GM20431 (cell line): ENCODE measurements at regions not wholly inside any gene's neighbourhood (a gene's known extent, or its start where the extent isn't known, plus 50 kb on each side); places are given as distances from the start of the nearest gene placed in this dataset.
"Not testable (repeated sequence)": the region's sequence is repeated elsewhere in the genome, so short reads cannot be mapped to it uniquely, and the experiment has no call there.

Experiments used
- in situ Hi-C: fragments of 300-500 bp; cut with MseI, MboI; formaldehyde crosslinking; loops from one replicate; pipeline ENCODE4 v1.15.0; 2020; ENCODE audit warnings: low sequenced_read_pairs; ENCODE audit not compliant: unreplicated experiment

DNA sequence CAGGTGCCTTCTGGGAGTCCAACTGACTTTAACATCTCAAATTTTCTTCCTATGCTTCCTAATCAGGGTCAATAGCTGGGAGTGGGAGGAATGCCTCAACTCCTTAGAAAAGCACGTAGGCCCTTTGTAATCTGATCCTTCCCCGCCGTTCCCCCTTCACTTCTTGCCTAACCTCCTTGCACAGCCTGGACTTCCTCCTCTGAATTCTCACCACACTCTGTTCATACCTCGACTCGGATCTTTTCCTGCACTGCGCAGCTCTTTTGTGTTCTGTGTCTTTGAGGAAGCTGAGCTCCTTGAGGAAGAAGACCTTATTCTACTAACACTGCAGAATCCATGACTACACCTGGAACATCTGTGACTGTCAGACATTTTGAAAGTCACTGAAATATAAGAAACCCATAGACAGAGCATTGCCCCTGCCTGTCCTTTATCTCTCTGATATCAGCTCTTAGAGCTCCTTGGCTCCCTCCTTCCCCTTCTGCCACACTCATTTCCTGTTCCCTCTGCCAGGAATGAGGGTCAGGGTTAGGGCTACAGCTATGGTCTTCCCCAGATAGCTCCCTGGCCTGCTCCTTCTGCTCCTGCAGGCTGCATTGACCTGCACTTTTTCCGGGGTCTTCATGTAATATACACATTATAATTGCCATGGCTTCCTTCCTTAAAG is 140.2 kb upstream of the LDB2 start:
- in situ Hi-C loops = no loop called here

DNA sequence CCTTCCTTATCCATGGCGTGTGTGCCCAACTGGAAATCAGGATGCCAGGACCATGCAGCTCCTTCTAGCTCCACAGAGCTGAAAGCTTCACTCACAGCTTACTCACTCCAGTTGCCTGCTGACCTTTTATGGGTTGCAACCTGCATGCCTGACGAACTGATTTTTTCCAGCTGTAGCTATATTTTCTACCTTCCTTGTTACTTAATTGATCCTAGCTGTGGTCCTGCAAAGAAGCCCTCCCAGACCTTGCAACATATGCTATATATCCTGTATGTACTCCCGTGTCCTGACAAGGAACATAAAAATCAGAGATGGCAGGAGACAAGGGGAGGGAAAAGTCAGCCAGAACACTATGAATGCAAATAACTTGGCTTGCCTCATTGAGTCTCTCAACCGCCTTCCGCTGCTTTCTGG is 135.3 kb upstream of the LDB2 start:
- in situ Hi-C loops = no loop called here

DNA sequence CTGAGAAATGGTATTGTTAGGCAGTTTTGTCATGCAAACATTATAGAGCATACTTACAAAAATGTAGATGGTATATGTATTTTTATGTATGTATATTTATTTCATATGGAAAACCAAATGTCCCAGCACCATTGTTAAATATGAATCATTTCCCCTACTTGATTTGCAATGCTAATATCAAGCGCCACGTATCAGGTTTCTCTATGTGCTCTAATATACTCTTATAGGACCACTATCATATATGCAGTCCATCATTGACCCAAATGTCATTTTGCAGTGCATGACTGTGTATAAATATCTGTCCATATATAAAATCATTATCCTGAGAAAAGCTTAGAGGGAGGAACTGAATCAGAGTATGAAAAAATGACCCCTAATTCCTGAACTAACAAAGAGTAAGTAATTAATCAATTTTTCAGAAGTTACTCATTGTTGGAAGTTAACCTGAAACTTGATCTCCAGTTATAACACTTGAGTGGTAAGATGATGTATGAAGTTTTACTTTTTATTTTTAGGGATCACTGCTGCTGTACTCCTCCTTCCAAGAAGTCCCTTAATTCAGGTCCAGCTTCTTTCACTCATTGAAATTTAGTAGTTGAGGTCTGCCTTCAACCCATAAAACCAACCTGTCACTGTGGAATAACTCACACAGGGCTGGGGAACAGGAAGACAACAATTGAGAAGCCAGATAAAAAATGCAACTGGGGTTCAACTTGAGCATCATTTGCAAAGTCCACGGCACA is 134.8 kb upstream of the LDB2 start:
- in situ Hi-C loops = no loop called here

DNA sequence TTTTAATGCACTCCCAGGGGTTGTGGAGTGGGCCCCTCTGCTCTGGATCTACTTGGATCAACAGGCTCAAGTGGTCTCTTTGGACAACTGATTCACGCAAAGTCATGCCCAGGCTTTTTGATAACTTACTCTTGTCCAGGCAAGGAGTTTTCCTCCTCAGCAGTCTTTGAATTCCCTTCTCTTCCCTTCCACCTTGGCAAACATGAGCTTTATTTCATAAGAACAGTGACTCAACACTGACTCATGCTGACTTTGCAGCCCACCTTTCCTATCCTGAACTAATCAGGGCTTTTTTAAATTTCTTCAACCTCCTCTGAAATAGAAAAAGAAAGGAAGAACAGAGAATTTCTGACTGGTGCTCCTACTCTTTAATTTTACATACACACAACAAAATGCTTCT is 132.1 kb upstream of the LDB2 start:
- in situ Hi-C loops = no loop called here

- in situ Hi-C loops = no loop called here
Measured at GRCh38 chr4:17029964-17030363, 131.5 kb upstream of the LDB2 start.

DNA sequence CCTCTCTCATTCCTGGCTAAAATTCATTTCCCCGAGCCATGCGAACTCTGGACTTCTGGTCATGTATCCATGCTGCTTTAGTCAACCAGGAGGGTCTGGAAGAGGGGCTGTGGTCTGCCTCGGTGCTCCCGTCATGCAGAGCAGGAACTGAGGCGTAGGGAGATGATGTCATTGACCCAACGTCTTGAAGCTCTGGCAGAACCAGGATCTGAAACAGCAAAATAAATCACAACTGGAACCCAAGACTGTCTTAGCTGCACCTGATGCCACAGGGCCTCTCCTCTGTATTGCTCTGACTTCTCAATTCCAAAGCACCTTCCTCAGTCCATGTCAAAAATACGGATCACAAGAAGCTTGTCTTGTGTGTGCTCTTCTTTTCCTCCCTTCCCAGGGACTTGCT is 131.0 kb upstream of the LDB2 start:
- in situ Hi-C loops = no loop called here

- in situ Hi-C loops = no loop called here
Measured at GRCh38 chr4:17027495-17027894, 129.1 kb upstream of the LDB2 start.

- in situ Hi-C loops = no loop called here
Measured at GRCh38 chr4:17024425-17024824, 126.0 kb upstream of the LDB2 start.

- in situ Hi-C loops = no loop called here
Measured at GRCh38 chr4:17020901-17021300, 122.5 kb upstream of the LDB2 start.

GRCh38 chr4:17020451-17020850 is 122.0 kb upstream of the LDB2 start:
- in situ Hi-C loops = no loop called here

DNA sequence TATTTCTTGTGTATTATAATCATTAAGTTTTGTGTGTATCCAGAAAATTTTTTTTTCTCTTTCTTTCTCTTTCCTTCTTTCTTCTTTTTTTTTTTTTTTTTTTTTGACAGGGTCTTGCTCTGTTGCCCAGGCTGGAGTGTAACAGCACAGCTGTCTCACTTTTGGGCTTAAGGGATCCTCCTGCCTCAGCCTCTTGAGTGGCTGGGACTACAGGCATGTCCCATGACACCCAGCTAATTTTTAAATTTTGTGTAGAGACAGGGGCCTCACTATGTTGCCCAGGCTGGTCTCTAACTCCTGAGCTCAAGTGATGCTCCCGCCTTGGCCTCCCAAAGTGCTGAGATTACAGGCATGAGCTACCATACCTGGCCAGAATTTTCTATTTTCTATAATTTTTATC is 120.2 kb upstream of the LDB2 start:
- in situ Hi-C loops = not testable (repeated sequence)

DNA sequence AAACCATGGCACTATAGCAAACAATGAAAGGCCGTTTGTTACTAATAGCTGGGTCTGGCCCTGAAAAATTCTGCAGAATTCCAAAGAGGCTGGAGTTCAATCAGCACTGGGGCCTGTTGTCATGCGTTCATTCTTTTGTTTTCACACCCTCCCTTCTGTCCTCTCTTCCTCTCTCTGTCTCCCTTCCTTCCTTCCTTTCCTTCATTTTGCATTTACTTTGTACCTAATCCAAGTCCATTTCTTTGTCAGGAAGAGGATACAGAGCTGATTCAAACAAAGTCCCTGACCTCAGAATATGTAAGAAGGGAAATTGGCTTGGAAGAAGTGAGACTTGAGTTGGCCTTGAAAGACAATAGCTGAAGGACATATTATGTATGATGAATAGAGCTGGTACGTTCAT is 119.6 kb upstream of the LDB2 start:
- in situ Hi-C loops = no loop called here

DNA sequence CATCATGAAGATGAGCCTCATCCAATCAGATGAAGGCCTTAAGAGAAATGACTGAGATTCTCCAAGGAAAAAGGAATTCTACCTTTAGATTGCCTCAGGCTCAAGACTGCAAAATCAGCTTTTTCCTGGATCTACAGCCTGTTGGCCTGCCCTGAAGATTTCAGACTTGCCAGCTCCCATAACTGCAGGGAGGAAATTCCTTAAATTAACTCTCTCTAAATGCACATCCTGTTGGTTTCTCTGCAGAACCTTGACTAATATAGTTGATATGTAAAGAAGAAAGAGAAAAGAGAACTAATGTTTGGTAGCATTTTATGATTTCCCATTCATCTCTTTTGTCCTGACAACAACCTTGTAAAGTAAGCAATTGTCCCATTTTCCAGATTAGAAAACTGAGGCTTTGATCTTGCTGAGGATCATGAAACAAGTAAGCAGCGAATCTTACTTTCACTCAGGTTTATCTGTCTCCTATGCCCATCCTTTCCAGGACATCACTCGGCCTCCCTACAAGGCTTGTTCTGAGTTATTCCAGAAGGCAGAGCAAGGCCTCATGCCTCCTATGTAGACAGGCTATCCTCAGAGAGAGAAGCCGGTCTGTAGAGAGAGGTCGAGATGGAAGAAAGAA is 115.0 kb upstream of the LDB2 start:
- in situ Hi-C loops = no loop called here

DNA sequence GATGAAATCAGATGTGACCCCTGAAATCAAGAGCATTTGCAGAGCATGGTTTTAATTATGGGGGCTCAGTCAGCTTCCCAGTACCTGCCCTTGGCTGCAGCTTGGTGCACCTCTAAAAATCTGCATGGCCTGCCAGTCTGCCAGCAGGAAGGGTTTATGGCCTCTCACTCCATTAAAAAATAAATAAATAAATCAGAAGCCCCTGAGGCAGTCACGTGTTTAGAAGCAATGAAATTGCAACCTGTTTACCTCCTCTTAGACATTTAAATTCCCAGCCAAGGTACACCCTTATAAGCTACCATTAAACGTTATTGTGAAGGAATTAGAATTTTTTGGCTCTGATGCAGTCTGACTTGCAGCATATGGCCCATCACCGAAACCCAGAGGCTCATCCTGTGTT is 114.0 kb upstream of the LDB2 start:
- in situ Hi-C loops = no loop called here

- in situ Hi-C loops = no loop called here
Measured at GRCh38 chr4:17010426-17011087, 112.1 kb upstream of the LDB2 start.

- in situ Hi-C loops = no loop called here
Measured at GRCh38 chr4:17009871-17010367, 111.5 kb upstream of the LDB2 start.

GRCh38 chr4:17008834-17009345 is 110.4 kb upstream of the LDB2 start:
- in situ Hi-C loops = no loop called here

DNA sequence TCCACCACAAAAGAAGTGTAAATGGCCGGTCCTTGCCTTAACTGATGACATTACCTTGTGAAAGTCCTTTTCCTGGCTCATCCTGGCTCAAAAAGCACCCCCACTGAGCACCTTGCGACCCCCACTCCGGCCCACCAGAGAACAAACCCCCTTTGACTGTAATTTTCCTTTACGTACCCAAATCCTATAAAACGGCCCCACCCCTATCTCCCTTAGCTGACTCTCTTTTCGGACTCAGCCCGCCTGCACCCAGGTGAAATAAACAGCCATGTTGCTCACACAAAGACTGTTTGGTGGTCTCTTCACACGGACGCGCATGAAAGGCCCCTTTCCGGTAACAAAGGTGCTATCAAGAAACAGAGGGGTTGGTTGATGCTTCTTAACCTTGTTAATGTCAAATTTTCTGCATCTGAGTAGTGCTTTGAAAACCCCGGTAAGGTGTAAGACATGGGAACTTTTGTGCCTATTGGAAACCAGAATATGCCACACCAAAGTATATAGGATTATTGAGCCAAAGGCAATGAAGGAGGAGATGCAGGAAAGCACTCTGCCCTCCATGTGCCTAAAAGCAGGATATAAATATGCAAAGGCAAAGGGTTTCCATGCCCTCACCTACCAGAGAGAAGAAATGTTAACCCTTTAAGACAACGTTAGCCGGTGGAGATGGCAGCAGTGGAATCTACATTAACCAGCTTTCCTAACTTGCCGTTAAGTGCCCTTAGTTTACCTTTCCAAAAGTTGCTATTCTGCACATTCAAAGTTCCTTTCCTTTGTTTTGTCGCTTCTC is 105.4 kb upstream of the LDB2 start:
- in situ Hi-C loops = not testable (repeated sequence)

DNA sequence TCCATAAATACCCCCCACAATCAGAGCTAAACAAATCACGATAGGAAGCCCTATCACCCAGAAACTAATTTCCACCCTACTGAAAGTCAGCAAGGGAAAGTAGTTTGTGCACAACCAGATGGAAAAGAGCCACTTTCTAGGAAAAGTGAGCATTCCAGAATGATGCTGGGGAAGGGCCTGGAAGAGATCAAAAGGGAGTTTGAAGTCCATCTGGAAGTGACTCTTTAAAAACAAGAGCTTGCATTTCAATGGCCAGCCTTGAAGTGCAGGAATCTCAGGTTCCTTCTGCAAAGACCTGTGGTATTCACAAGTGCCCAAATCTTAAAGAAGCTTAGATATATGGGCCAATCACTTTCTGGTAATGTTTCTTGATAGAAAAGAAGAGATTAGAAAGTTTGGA is 97.0 kb upstream of the LDB2 start:
- in situ Hi-C loops = no loop called here
